C4-2B (cell line): ENCODE measurements at regions not wholly inside any gene's neighbourhood (a gene's known extent, or its start where the extent isn't known, plus 50 kb on each side); places are given as distances from the start of the nearest gene placed in this dataset.

Experiments used
- ZFX ChIP-seq: fragments of 450-650 bp; IDR thresholded peaks from 2 replicates; pipeline ENCODE4 v1.6.1; 2017
- TF ChIP-seq, protein P1 (sequence below): fragments of 450-650 bp; conservative IDR thresholded peaks from 2 replicates; pipeline ENCODE4 v1.5.1; 2017; ENCODE audit warnings: mild to moderate bottlenecking

DNA sequence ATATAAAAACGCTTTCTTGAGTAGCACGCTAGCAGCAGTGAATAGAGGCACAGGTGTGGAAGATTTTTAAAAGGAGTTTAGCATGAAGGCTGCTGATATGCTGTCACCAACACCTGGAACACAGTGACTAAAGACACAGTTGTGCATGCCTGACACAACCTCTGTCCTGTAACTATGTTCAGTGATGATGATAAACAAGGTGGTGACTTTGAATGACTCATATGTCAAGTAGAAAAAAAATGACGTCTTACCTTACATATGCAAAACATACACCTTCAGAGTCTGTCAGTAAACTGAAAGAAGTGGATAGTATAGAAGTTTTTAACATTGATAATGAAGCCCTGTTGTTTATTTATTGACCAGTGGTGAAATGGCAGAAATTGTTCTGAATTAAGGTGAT, 66.2 kb upstream of the ADCY2 start:
- TF ChIP-seq, protein P1, sequence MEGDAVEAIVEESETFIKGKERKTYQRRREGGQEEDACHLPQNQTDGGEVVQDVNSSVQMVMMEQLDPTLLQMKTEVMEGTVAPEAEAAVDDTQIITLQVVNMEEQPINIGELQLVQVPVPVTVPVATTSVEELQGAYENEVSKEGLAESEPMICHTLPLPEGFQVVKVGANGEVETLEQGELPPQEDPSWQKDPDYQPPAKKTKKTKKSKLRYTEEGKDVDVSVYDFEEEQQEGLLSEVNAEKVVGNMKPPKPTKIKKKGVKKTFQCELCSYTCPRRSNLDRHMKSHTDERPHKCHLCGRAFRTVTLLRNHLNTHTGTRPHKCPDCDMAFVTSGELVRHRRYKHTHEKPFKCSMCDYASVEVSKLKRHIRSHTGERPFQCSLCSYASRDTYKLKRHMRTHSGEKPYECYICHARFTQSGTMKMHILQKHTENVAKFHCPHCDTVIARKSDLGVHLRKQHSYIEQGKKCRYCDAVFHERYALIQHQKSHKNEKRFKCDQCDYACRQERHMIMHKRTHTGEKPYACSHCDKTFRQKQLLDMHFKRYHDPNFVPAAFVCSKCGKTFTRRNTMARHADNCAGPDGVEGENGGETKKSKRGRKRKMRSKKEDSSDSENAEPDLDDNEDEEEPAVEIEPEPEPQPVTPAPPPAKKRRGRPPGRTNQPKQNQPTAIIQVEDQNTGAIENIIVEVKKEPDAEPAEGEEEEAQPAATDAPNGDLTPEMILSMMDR = no peak
- TF ChIP-seq ZFX = no peak
